GM19025 (cell line): ENCODE measurements at regions not wholly inside any gene's neighbourhood (a gene's known extent, or its start where the extent isn't known, plus 50 kb on each side); places are given as distances from the start of the nearest gene placed in this dataset.

Experiments
- ATAC-seq: cut with Tn5 transposase; IDR thresholded peaks from one replicate; pipeline ENCODE4 v1.9.1; 2021; ENCODE audit warnings: mild to moderate bottlenecking, low read depth, moderate library complexity; ENCODE audit not compliant: unreplicated experiment

DNA sequence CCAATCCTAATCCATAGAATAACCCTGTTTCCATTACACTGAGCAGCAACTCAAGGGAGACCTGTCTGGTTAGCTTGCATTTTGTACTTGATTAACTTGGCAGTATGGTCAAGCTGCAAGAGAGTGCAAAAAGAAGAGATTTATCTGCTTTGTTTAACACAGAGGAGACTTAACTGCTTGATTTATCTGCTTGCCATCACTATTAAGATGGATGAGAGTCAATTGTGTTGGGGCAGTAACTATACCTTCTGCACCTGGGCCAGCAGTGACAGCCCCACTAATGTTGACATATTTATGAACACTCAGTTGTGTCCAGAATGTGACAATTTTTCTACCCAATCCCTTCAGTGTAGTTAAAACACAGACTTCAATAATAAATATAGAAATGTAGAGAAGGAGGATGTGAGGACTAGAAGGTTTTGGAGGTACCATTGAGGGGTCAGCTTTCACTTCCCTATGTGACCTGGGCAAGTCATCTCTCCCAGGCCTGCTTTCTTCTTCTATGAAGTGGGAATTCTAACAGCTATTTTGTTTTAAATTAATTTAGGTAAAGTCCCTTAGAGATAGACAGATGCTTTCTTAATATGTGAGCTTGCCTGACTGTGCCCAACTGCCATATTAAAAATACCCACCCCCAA is 159.1 kb upstream of the KCNK2 start:
- ATAC-seq: no peak

DNA sequence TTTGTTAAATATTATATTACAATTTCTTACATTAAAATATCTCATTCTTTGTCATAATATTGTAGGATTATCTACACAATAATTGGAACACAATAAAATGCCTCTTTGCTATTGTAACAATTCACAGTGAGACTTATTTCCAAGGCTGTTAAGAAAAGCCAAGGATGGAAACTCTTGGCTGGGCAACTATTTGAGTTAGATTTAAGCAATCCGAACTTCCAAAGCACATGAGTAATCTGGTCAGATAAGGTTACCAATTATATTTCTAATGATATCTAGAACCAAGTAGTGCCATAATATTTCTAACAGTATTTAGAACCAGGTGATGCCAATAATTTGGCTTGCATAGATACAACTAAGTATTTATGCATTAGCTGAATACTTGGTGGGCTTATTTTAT is 154.7 kb upstream of the KCNK2 start:
- no peak for ATAC-seq

DNA sequence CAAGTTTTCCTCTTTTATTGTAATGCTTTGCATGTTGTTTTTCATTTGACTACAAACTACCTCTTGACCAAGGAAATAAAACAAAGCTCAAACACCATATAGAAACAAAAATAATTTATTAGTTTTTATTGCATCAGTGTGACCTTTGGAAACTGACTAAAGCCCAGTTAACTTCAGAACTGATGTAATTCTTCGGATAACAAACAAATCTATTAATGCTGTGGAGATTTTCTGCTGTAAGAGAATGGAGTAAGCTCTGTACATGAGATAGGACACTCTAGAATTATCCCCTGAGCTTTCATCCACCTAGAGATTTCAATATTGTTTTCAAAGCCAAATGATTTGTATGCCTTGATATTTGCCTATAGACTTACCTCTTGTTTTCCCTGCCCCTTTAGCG is 154.0 kb upstream of the KCNK2 start:
- ATAC-seq: no peak

DNA sequence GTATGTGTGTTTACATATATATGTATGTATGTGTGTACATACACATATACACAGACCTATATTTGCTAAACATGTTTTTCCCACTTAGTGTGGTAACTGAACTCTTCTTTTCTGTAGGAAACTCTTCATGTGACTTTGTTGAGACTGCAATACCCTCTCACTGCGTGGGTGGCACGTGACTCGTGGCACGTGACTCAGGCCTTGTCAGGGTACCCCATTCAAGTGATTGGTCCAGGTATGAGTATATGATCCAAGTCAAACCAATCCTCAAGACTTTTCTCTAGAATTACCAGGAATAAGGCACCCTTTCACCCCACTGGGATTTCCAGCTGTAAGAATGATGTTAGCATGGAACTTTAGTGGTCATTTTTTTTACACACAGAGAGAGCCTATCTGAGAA is 149.2 kb upstream of the KCNK2 start:
- no peak for ATAC-seq

- no peak for ATAC-seq
Measured at GRCh38 chr1:214934045-214934444, 148.5 kb upstream of the KCNK2 start.

DNA sequence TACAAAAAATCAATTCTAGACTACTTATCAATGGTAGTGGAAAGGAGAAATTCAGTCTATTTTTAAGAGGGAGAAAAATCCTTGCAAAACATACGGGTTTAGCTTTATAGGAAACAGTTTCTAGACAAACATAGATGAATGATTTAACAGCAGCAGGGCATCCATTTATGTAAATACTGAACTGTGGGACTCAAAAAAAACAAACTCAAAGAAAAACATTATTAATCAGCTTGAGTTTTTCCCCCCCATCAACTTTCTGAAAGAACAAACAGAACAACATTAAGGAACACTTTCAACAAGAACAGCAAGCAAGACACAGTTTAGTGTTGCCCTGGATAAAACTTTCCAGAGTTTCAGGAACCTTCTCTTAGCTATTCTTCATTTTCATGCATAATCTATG is 147.3 kb upstream of the KCNK2 start:
- no peak for ATAC-seq

DNA sequence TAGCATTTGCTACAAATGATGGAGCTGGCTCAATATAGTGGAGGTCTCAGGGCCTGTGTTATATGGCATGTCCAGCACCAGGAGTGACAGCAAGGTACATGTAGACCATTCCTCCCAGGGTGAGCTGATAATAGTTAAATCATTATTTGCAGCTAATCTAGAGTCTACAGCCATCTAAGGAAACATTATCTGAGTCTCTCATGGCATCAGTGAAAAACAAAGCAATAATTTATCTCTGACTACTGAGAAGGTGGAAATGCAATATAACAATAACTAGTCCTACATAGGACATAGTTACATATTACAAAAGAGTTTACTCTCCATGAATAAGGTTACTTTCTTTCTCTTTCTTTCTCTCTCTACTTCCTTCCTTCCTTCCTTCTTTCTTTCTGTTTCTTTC is 143.4 kb upstream of the KCNK2 start:
- no peak for ATAC-seq

DNA sequence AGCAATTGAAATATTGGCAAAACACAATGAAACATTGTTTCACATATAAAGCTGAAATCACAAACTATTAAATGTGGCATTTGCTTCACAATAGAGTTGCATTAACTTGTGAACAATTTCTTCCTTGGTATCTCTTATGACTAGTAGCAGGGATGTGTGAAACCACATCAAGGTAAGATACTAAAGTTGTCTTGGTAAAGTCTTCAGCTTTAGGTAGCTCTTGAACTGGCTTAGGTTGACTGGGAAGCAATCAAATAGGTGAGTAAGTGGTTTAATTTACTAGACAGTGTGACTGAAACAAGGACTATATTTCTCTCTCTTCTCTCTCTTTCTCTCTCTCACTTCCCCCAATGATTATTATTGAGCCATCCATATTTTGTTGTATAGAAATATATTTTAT is 141.5 kb upstream of the KCNK2 start:
- ATAC-seq: no peak

- no peak for ATAC-seq
Measured at GRCh38 chr1:214943054-214943453, 139.5 kb upstream of the KCNK2 start.

DNA sequence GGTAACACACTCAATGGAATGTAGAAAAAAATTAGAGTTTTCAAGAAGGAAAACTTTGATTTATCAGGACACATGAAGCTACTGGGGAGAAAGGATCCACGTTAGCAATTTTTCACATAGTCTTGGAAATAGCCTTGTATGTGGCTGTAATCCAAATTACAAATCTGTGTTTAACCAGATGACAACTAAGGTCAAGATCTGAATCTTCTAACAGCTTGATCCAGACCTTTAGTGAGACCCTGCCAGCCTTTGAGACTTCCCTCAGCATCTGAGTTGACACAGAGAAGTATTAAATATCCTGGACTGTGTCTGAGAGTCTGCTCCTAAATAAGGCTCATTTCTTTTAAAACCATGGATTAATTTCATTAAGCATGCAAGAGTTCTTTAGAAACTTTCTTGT is 135.9 kb upstream of the KCNK2 start:
- no peak for ATAC-seq

DNA sequence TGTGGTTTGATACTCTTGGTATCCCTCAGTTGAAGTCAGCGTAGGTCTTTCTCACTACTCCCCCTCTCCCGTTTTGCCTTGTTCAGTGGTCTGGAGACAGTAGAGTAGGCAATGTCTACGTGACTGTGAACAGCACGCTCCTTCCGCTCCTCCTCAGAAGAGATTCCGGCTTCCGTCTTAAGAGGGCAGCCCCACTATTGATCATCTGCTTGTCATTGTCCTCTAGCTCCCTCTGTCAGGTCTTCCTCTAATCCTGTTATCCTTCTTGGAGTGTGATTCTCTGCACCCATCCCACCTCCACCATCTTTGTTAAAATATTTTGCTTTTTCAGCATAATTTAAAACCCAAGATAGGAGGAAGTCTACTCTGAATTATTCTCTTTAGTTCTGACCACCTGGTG is 129.9 kb upstream of the KCNK2 start:
- no peak for ATAC-seq

GRCh38 chr1:214953901-214954616 is 128.5 kb upstream of the KCNK2 start:
- ATAC-seq: no peak

DNA sequence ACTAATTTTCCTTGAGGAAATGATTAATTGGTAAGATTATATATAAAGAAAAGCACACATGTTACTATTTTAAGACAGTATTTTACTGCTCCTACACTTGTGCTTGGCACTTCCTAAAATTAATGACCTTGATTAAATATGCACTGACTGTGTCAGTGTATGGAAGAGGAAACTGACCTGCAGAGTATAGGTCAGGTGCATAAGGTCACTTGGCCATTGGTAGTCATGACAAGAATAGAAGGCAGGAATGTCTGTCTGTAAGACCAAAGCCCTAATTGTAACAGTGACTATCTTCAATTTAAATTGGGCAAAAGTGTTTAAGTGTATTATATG is 128.0 kb upstream of the KCNK2 start:
- no peak for ATAC-seq

GRCh38 chr1:214957330-214958137 is 125.0 kb upstream of the KCNK2 start:
- no peak for ATAC-seq

GRCh38 chr1:214958486-214958885 is 124.1 kb upstream of the KCNK2 start:
- ATAC-seq: no peak

DNA sequence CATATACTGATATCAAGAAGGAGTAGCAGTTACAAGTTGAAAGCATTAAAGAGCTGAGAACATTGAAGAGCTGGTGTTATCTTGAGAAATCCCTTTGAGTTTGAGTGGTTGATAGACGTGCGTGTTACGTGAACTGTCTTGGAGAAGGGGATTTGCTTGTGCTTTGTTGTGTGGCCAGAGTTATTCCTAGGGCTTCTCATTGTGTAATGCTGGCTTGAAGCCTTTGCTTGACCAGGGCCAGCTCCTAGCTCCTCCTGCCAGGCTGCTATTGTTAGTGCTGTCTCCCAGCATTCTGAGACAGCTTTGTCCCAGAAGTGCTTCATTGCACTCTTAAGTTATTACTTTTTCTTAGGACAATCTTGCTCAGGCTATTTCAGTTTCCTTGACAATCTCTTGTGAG is 116.2 kb upstream of the KCNK2 start:
- ATAC-seq: no peak

- no peak for ATAC-seq
Measured at GRCh38 chr1:214967865-214968575, 114.5 kb upstream of the KCNK2 start.

DNA sequence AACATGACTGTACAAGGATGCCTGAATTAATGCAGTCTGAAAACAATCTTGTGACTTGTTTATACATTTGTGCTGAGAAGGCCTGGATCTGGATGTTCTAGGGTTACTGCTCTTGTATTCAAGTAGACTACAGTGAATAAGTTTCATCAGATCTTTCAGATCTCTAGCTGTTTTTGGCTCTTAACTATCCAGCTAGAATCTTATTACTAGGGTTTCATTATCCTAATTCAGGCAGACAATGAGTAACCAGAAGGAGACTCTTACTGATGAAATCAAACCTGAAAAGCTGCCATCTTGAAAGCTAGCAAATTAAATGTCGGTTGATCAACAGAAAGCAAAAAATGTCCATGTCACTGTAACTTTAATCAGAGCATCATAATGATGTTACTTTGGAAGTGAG is 112.5 kb upstream of the KCNK2 start:
- ATAC-seq: no peak

GRCh38 chr1:214971071-214971470 is 111.5 kb upstream of the KCNK2 start:
- no peak for ATAC-seq

DNA sequence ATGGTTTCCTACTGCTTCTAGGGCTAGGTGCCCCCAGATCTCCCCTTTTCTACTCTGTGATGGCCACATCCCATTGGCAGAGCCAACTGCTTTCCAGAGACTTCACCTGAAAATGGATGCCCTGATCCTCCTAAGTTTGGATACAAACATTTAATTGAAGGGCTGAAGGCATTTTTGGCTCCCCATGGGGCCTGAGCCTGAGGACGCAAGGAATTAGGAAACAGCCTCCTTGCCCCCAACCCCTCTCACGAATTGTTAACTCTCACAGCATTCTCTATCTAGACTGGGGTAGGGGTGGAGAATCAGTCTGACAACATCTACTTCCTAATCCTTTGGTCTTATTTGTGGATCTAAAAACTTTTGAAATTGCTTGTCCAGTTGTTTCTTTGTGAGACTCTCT is 108.5 kb upstream of the KCNK2 start:
- no peak for ATAC-seq

- no peak for ATAC-seq
Measured at GRCh38 chr1:214976665-214977064, 105.9 kb upstream of the KCNK2 start.
